ENCODE measurements at regions not wholly inside any gene's neighbourhood (a gene's known extent, or its start where the extent isn't known, plus 50 kb on each side); places are given as distances from the start of the nearest gene placed in this dataset.

DNA sequence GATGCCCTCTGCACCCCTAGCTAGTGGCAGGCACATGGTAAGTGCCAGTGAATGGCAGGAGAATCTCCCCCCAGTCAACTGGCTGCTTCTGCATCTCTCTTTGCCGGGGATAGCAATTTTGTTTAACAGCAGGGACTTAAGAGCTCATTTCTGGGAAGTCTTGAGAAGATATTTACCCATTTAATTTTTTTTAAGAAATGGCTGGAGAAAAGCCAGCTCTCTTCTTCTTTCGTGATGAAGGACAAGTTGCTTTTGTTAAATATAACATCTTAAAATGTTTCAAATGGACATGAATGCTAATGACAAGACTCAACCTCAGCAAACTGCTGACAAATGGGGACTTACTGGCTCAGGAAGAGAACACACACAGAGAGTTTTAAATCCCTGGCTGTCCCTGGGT lies 55.0 kb upstream of the IYD start:
- Histone ChIP-seq H3K9me3 (no peaks in the 10 kb centered on the region), H3K27me3 (replicated peaks in 1 of 2; ENCODE audit: control insufficient read depth in 2 of 2, extremely low read depth in 1 of 2, insufficient read depth in 2 of 2, low read length in 1 of 2) (peaks cover 0 to 3% of the 10 kb centered on the region in 2 experiments), H3K4me1 (ENCODE audit: control insufficient read depth in 1 of 2, extremely low read depth in 1 of 2, insufficient read depth in 2 of 2, low read length in 2 of 2) (peaks cover 0 to 44% of the 10 kb centered on the region in 2 experiments), H3K27ac (ENCODE audit: low read length) (no peak overlapping the region), H3K4me3 (ENCODE audit: control insufficient read depth in 1 of 2, extremely low read depth in 1 of 2, low read length in 1 of 2) (no peak overlapping the region), H3K36me3 (ENCODE audit: control insufficient read depth in 2 of 2, extremely low read depth in 1 of 2, insufficient read depth in 1 of 2, low read length in 1 of 2) (no peaks in the 10 kb centered on the region)
- Mint-ChIP-seq H3K4me1 (peaks cover 5 to 20% (median 15%) of the 10 kb centered on the region in 3 donors), H3K27me3 (peaks cover 4 to 10% of the 10 kb centered on the region in 2 donors), H3K27ac (no peak overlapping the region), H3K9me3 (no peaks in the 10 kb centered on the region), H3K36me3 (no peaks in the 10 kb centered on the region), H3K4me3 (no peak overlapping the region)
- no peak for DNase-seq
- WGBS (ENCODE audit: insufficient coverage), result no CpG with 5 or more reads among the region's 2 CpGs
- no peak for ATAC-seq (replicated peaks in 1 of 4)
- ChIA-PET CTCF (no interaction called here), POLR2A (no interaction called here)

GRCh38 chr6:150314230-150315188 lies 54.3 kb upstream of the IYD start:
- ChIA-PET POLR2A (interaction anchor here in 1 of 2 donors (0.6 kb wide), 1 partner anchor 9 kb away, joined by 6 read pairs; no protein-coding TSS in a partner anchor), CTCF (no interaction called here)
- H3K4me3 Mint-ChIP-seq, result no peak overlapping the region
- peaks cover 4 to 8% of the 10 kb centered on the region in 2 donors for H3K27me3 Mint-ChIP-seq
- H3K4me3 ChIP-seq (ENCODE audit: control insufficient read depth in 1 of 2, extremely low read depth in 1 of 2, low read length in 1 of 2), result no peak overlapping the region
- H3K27ac Mint-ChIP-seq, result no peak overlapping the region
- 24% methylated on average over 2 of the region's 5 CpGs for WGBS (ENCODE audit: insufficient coverage)
- H3K36me3 Mint-ChIP-seq, result no peaks in the 10 kb centered on the region
- no peaks in the 10 kb centered on the region for H3K9me3 ChIP-seq
- DNase-seq (no peak), ATAC-seq (replicated peaks in 1 of 4) (no peak)
- no peak overlapping the region for H3K27ac ChIP-seq (ENCODE audit: low read length)
- peaks cover 5 to 17% (median 15%) of the 10 kb centered on the region in 3 donors for H3K4me1 Mint-ChIP-seq
- H3K36me3 ChIP-seq (ENCODE audit: control insufficient read depth in 2 of 2, extremely low read depth in 1 of 2, insufficient read depth in 1 of 2, low read length in 1 of 2), result no peaks in the 10 kb centered on the region
- H3K27me3 ChIP-seq (replicated peaks in 1 of 2; ENCODE audit: control insufficient read depth in 2 of 2, extremely low read depth in 1 of 2, insufficient read depth in 2 of 2, low read length in 1 of 2), result peaks cover 0 to 3% of the 10 kb centered on the region in 2 experiments
- no peaks in the 10 kb centered on the region for H3K9me3 Mint-ChIP-seq
- H3K4me1 ChIP-seq (ENCODE audit: control insufficient read depth in 1 of 2, extremely low read depth in 1 of 2, insufficient read depth in 2 of 2, low read length in 2 of 2), result peaks cover 0 to 36% of the 10 kb centered on the region in 2 experiments

GRCh38 chr6:150315626-150316025 lies 53.2 kb upstream of the IYD start:
- Mint-ChIP-seq H3K4me1 (peaks cover 5 to 12% (median 11%) of the 10 kb centered on the region in 3 donors), H3K27ac (no peak overlapping the region), H3K9me3 (no peaks in the 10 kb centered on the region), H3K36me3 (no peaks in the 10 kb centered on the region), H3K27me3 (peaks cover 4 to 8% of the 10 kb centered on the region in 2 donors), H3K4me3 (no peak overlapping the region)
- no peaks in the 10 kb centered on the region for H3K9me3 ChIP-seq
- WGBS (ENCODE audit: insufficient coverage), result 96% methylated on average over 3 of the region's 4 CpGs
- H3K4me1 ChIP-seq (ENCODE audit: control insufficient read depth in 1 of 2, extremely low read depth in 1 of 2, insufficient read depth in 2 of 2, low read length in 2 of 2), result peaks cover 0 to 26% of the 10 kb centered on the region in 2 experiments
- H3K4me3 ChIP-seq (ENCODE audit: control insufficient read depth in 1 of 2, extremely low read depth in 1 of 2, low read length in 1 of 2), result no peak overlapping the region
- H3K27me3 ChIP-seq (replicated peaks in 1 of 2; ENCODE audit: control insufficient read depth in 2 of 2, extremely low read depth in 1 of 2, insufficient read depth in 2 of 2, low read length in 1 of 2), result peaks cover 0 to 3% of the 10 kb centered on the region in 2 experiments
- DNase-seq (no peak), ATAC-seq (replicated peaks in 1 of 4) (no peak)
- no peak overlapping the region for H3K27ac ChIP-seq (ENCODE audit: low read length)
- ChIA-PET CTCF (no interaction called here), POLR2A (no interaction called here)
- no peaks in the 10 kb centered on the region for H3K36me3 ChIP-seq (ENCODE audit: control insufficient read depth in 2 of 2, extremely low read depth in 1 of 2, insufficient read depth in 1 of 2, low read length in 1 of 2)

DNA sequence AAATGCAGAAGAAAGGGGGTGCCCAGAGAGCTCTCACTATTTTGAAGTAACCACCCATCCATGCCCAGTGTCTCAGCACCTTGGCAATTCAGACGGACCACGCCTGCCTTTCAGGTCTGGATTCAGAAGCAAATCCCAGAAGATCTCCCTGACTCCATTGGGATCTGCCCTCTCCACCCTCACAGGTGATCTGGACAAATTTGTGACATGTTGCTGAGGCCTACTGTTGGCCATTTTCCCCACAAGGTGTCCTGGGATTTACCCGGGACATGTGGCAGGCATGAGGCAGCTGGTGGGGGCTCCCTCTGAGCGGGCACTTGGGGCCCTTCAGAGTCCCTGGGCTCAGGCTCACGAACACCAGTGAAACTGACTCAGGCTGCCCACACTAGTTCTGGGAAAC lies 51.9 kb upstream of the IYD start:
- Mint-ChIP-seq H3K4me3 (no peak overlapping the region), H3K27ac (no peak overlapping the region), H3K9me3 (no peaks in the 10 kb centered on the region), H3K36me3 (no peaks in the 10 kb centered on the region), H3K4me1 (peaks cover 0 to 3% (median 2%) of the 10 kb centered on the region in 3 donors), H3K27me3 (peaks cover 4% of the 10 kb centered on the region in 2 donors)
- peaks cover 0 to 20% of the 10 kb centered on the region in 2 experiments for H3K4me1 ChIP-seq (ENCODE audit: control insufficient read depth in 1 of 2, extremely low read depth in 1 of 2, insufficient read depth in 2 of 2, low read length in 2 of 2)
- ChIA-PET POLR2A (no interaction called here), CTCF (no interaction called here)
- no peak overlapping the region for H3K27ac ChIP-seq (ENCODE audit: low read length)
- no peak overlapping the region for H3K4me3 ChIP-seq (ENCODE audit: control insufficient read depth in 1 of 2, extremely low read depth in 1 of 2, low read length in 1 of 2)
- no peak for ATAC-seq (replicated peaks in 1 of 4)
- WGBS (ENCODE audit: insufficient coverage), result 69% methylated on average over 2 of the region's 5 CpGs
- H3K27me3 ChIP-seq (replicated peaks in 1 of 2; ENCODE audit: control insufficient read depth in 2 of 2, extremely low read depth in 1 of 2, insufficient read depth in 2 of 2, low read length in 1 of 2), result peaks cover 0 to 3% of the 10 kb centered on the region in 2 experiments
- H3K9me3 ChIP-seq, result no peaks in the 10 kb centered on the region
- no peak for DNase-seq
- no peaks in the 10 kb centered on the region for H3K36me3 ChIP-seq (ENCODE audit: control insufficient read depth in 2 of 2, extremely low read depth in 1 of 2, insufficient read depth in 1 of 2, low read length in 1 of 2)

All from T-cell (primary cell).